EH (cell line): ENCODE measurements at regions not wholly inside any gene's neighbourhood (a gene's known extent, or its start where the extent isn't known, plus 50 kb on each side); places are given as distances from the start of the nearest gene placed in this dataset.

Source experiments
- DNase-seq: peaks from one replicate; pipeline ENCODE4 v3.0.0-alpha.2; 2015; ENCODE audit warnings: low read depth

GRCh38 chr12:126582231-126582630, 1517.0 kb downstream of the AACS start:
- no peak for DNase-seq

GRCh38 chr12:126588586-126589249, 1523.5 kb downstream of the AACS start:
- no peak for DNase-seq

DNA sequence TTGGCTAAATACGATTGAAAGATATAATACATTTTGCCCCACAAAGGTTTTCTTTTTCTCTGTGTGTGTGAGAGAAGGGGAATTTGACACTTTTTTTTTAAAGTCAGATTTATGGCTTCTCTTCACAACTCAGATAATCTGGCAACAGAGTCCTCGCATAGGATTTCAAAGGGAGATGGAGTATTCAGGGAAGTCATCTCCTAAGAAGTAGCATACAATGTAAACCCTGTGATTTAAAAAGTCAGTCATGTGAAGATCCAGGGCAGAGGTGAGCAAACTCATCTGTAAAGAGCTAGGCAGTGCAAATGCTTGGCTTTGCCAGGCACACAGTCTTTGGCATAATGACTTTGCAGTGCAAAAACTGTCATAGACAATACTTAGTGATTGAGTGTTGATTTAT, 1526.3 kb downstream of the AACS start:
- DNase-seq, result no peak

GRCh38 chr12:126601184-126602170, 1536.2 kb downstream of the AACS start:
- DNase-seq, result no peak

GRCh38 chr12:126602612-126603011, 1537.4 kb downstream of the AACS start:
- no peak for DNase-seq

DNA sequence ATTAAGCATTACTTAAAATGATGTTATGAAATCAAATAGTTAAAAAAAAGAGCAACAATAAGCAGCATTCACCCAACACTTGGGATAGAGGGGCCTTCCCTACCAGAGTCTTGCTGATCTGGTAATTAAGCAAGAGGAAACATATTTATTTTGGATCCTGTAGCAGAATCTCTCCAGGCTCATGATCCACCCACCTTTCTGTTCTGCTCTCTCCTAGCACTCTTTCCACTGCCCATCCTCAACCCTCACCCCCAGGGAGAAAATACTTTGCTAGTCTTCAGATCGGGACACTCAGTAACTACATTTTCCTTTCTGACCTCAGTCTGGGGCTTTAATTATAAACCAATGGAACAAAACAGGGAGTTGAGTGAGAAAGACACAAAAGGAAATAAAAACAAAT, 1541.9 kb downstream of the AACS start:
- no peak for DNase-seq

DNA sequence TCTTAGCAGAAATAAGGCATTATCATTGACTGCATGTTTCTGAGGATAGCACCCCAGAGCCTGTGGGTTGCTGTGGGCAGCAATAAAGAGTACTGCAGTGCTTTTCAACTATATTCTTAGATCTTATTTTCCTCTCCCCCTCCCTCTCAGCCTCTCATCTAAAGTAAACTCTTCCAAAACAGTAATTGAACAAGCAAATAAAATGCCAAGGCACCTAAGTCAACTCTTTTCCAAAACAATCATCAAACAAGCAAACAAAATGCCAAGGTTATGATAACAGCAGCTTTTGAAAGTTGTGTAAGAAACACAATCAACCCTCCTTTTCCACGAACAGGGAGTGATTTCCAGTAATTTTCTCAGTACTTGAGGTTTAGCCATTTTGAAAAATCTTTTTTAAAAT, 1542.6 kb downstream of the AACS start:
- DNase-seq, result no peak

GRCh38 chr12:126608607-126609175, 1543.5 kb downstream of the AACS start:
- DNase-seq, result peak; percentile 2

GRCh38 chr12:126616441-126616840, 1551.2 kb downstream of the AACS start:
- DNase-seq, result no peak

- DNase-seq, result peak; percentile 7
Observed at GRCh38 chr12:126617312-126617711, 1552.1 kb downstream of the AACS start.

- no peak for DNase-seq
Observed at GRCh38 chr12:126627596-126627995, 1562.4 kb downstream of the AACS start.

- no peak for DNase-seq
Observed at GRCh38 chr12:126636821-126637220, 1571.6 kb downstream of the AACS start.

- no peak for DNase-seq
Observed at GRCh38 chr12:126644236-126645020, 1579.2 kb downstream of the AACS start.

DNA sequence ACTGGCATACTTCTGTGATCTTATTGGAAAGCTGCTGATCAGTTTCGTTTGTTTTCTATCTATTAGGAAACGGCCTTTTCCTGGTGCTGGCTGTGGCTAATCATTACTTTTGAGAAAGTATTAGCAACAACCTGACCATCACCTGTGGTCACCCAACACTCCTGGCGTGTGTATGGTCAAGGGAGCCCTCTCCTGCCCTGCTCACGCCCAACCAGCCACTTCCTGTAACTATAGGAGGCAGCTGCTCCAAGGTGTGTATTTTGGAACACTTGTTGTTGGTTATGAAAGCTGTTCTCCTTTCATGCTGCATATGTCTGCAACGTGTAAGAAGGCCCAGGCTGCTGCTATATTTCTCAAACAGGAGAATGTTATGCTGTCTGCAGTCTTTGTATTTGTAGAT, 1582.8 kb downstream of the AACS start:
- no peak for DNase-seq

- DNase-seq, result no peak
Observed at GRCh38 chr12:126651133-126651532, 1585.9 kb downstream of the AACS start.

GRCh38 chr12:126663304-126664094, 1598.3 kb downstream of the AACS start:
- peak; percentile 31 for DNase-seq

- DNase-seq, result peak; percentile 95
Observed at GRCh38 chr12:126667339-126667738, 1599.6 kb upstream of the TMEM132C start.

GRCh38 chr12:126668538-126668937, 1598.4 kb upstream of the TMEM132C start:
- peak; percentile 98 for DNase-seq

- DNase-seq, result peak; percentile 90
Observed at GRCh38 chr12:126668961-126669360, 1598.0 kb upstream of the TMEM132C start.

GRCh38 chr12:126676434-126676833, 1590.5 kb upstream of the TMEM132C start:
- peak; percentile 39 for DNase-seq

DNA sequence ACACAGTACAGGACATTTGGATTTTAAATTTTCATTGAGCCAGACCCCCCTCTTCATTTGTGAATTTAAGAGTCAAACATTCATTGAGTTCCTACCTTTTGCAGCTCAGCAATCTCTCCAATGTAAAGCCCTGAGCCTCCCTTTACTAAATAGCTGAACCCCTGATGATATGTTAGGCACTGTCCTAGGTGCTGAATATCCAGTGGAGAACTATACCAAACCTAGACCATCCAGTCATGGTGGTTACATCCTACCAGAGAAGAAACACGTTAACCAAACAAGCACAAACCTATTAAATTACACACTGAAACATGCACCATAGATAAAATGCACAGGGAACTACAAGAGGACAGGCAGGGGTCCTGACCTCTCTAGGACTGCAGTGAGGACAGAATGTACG, 1585.3 kb upstream of the TMEM132C start:
- peak; percentile 35 for DNase-seq
